Myocyte (in vitro differentiated cells): ENCODE measurements at regions not wholly inside any gene's neighbourhood (a gene's known extent, or its start where the extent isn't known, plus 50 kb on each side); places are given as distances from the start of the nearest gene placed in this dataset.
"Not testable (repeated sequence)": the region's sequence is repeated elsewhere in the genome, so short reads cannot be mapped to it uniquely, and the experiment has no call there.

Experiments
- DNase-seq: peaks from one replicate; pipeline ENCODE4 v3.0.0-alpha.2; 2012; ENCODE audit warnings: low read depth

GRCh38 chr14:41297576-41298327, 308.9 kb upstream of the LRFN5 start:
- no peak for DNase-seq

- DNase-seq: no peak
These were observed 310.9 kb upstream of the LRFN5 start for GRCh38 chr14:41295734-41296133.

GRCh38 chr14:41289025-41289424, 317.7 kb upstream of the LRFN5 start:
- no peak for DNase-seq

GRCh38 chr14:41285186-41285748, 321.4 kb upstream of the LRFN5 start:
- peak; percentile 34 for DNase-seq

- no peak for DNase-seq
These were observed 325.9 kb upstream of the LRFN5 start for GRCh38 chr14:41280745-41281144.

GRCh38 chr14:41277450-41277849, 329.2 kb upstream of the LRFN5 start:
- DNase-seq: no peak

GRCh38 chr14:41257476-41257875, 349.2 kb upstream of the LRFN5 start:
- DNase-seq: no peak

GRCh38 chr14:41235466-41235865, 371.2 kb upstream of the LRFN5 start:
- DNase-seq: no peak

GRCh38 chr14:41230683-41231082, 376.0 kb upstream of the LRFN5 start:
- DNase-seq: no peak

- no peak for DNase-seq
These were observed 376.9 kb upstream of the LRFN5 start for GRCh38 chr14:41229824-41230223.

- DNase-seq: no peak
These were observed 381.2 kb upstream of the LRFN5 start for GRCh38 chr14:41225433-41225832.

- no peak for DNase-seq
These were observed 384.1 kb upstream of the LRFN5 start for GRCh38 chr14:41222581-41222980.

- not testable (repeated sequence) for DNase-seq
These were observed 391.7 kb upstream of the LRFN5 start for GRCh38 chr14:41214978-41215377.

- no peak for DNase-seq
These were observed 405.0 kb upstream of the LRFN5 start for GRCh38 chr14:41201696-41202095.

GRCh38 chr14:41187868-41188267, 418.8 kb upstream of the LRFN5 start:
- DNase-seq: no peak

GRCh38 chr14:41171045-41171444, 435.6 kb upstream of the LRFN5 start:
- DNase-seq: no peak

GRCh38 chr14:41167040-41167439, 439.6 kb upstream of the LRFN5 start:
- DNase-seq: no peak

GRCh38 chr14:41154143-41154807, 452.4 kb upstream of the LRFN5 start:
- no peak for DNase-seq

GRCh38 chr14:41146391-41146790, 460.3 kb upstream of the LRFN5 start:
- DNase-seq: no peak

- DNase-seq: no peak
These were observed 462.3 kb upstream of the LRFN5 start for GRCh38 chr14:41144370-41144769.

- DNase-seq: no peak
These were observed 468.9 kb upstream of the LRFN5 start for GRCh38 chr14:41137741-41138140.

GRCh38 chr14:41130274-41130673, 476.4 kb upstream of the LRFN5 start:
- DNase-seq: no peak

GRCh38 chr14:41120402-41120801, 486.3 kb upstream of the LRFN5 start:
- no peak for DNase-seq
